Thoracic aorta (tissue), 2 donors: ENCODE measurements at regions not wholly inside any gene's neighbourhood (a gene's known extent, or its start where the extent isn't known, plus 50 kb on each side); places are given as distances from the start of the nearest gene placed in this dataset.

Source experiments
- ATAC-seq: fragments of 150-250 bp; one replicate; pipeline ENCODE4 v1.8.0; 2017; ENCODE audit warnings: low read depth; ENCODE audit not compliant: insufficient number of reproducible peaks, low FRiP score
- DNase-seq: peaks from one replicate; pipeline ENCODE4 v3.0.0-alpha.2; 2020; ENCODE audit warnings: low spot score
- H3K27ac ChIP-seq, 2 donors: fragments of 200-600 bp; sonication (generic); 1 replicate in 1 of 2; 2 replicates in 1 of 2; pipeline ENCODE4 v1.5.1; 2016; ENCODE audit warnings: mild to moderate bottlenecking in 2 of 2, moderate library complexity in 2 of 2
- H3K27me3 ChIP-seq: fragments of 200-600 bp; sonication (generic); replicated peaks from 2 replicates; pipeline ENCODE4 v1.6.0; 2016; ENCODE audit warnings: mild to moderate bottlenecking; ENCODE audit not compliant: insufficient read depth
- H3K36me3 ChIP-seq: fragments of 200-600 bp; sonication (generic); one replicate; pipeline ENCODE4 v1.5.1; 2016
- H3K4me1 ChIP-seq, 2 donors: fragments of 200-600 bp; sonication (generic); 1 replicate in 1 of 2; 2 replicates in 1 of 2; pipeline versions ENCODE4 v1.5.1 to v1.6.0; 2016; ENCODE audit warnings: low read depth in 2 of 2, mild to moderate bottlenecking in 1 of 2; ENCODE audit not compliant: control insufficient read depth in 1 of 2
- H3K4me3 ChIP-seq: fragments of 200-600 bp; sonication (generic); 2 replicates; pipeline ENCODE4 v1.5.1; 2016; ENCODE audit warnings: mild to moderate bottlenecking
- H3K9me3 ChIP-seq: fragments of 200-600 bp; sonication (generic); 2 replicates; pipeline ENCODE4 v1.5.1; 2016
- CTCF ChIP-seq: fragments of 200-600 bp; sonication (generic); IDR thresholded peaks from one replicate; pipeline ENCODE4 v1.5.1; 2019; ENCODE audit warnings: antibody characterized with exemption

DNA sequence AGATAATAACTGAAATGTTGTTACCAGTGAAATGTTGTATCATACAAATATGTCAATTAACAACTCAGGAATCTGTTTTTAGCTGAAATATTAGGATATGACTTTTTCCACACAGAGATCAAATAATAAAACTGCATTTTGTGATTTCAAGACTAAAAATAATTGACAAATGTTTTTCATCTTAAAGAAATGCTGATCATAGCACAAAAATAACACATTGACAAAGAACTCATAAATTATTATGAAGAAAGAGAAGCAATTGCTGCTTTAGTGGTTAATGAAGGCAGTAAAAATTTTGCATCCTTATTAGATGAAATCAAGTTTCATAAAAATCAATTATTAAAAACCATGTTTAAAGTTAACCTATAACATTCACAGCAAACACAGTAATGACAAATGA, 1417.3 kb downstream of the OLFM4 start:
- H3K36me3 ChIP-seq, result no peaks in the 10 kb centered on the region
- H3K9me3 ChIP-seq, result no peaks in the 10 kb centered on the region
- no peak overlapping the region for H3K4me3 ChIP-seq
- no peak for DNase-seq
- TF ChIP-seq CTCF, result no peak
- H3K4me1 ChIP-seq, result no peaks in the 10 kb centered on the region
- ATAC-seq, result no peak
- H3K27me3 ChIP-seq, result no peaks in the 10 kb centered on the region
- no peak overlapping the region for H3K27ac ChIP-seq

DNA sequence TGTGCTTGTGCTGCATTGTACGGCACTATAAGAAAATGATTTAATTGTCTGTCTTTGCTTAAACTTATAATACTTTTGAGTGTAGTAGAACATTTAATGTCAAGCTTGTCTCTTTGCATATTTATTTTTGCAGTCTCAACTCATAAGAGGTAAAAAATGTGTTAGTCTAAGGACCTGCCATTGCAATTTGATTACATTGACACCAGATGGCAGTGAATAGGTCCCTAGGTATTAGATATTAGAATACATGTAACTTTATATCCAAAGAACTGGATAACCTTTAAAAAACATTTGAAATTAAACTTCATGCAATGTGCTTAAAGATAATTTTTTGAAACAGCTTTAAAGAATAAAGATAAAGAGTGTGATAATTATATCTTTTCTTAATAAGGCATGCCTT, 1421.3 kb downstream of the OLFM4 start:
- Histone ChIP-seq H3K4me1 (no peaks in the 10 kb centered on the region), H3K27me3 (no peaks in the 10 kb centered on the region), H3K36me3 (no peaks in the 10 kb centered on the region), H3K4me3 (no peak overlapping the region), H3K9me3 (no peaks in the 10 kb centered on the region), H3K27ac (no peak overlapping the region)
- ATAC-seq, result no peak
- no peak for TF ChIP-seq CTCF
- no peak for DNase-seq

- H3K4me1 ChIP-seq, result no peaks in the 10 kb centered on the region
- H3K4me3 ChIP-seq, result no peak overlapping the region
- H3K9me3 ChIP-seq, result no peaks in the 10 kb centered on the region
- no peak overlapping the region for H3K27ac ChIP-seq
- H3K27me3 ChIP-seq, result no peaks in the 10 kb centered on the region
- H3K36me3 ChIP-seq, result no peaks in the 10 kb centered on the region
- DNase-seq, result no peak
- TF ChIP-seq CTCF, result no peak
- ATAC-seq, result no peak
Observed at GRCh38 chr13:54484166-54484565, 1455.6 kb downstream of the OLFM4 start.

- Histone ChIP-seq H3K27me3 (no peaks in the 10 kb centered on the region), H3K27ac (no peak overlapping the region), H3K9me3 (no peaks in the 10 kb centered on the region), H3K4me3 (no peak overlapping the region), H3K4me1 (no peaks in the 10 kb centered on the region), H3K36me3 (no peaks in the 10 kb centered on the region)
- ATAC-seq (no peak), DNase-seq (no peak)
- no peak for TF ChIP-seq CTCF
Observed at GRCh38 chr13:54486421-54487166, 1458.0 kb downstream of the OLFM4 start.

DNA sequence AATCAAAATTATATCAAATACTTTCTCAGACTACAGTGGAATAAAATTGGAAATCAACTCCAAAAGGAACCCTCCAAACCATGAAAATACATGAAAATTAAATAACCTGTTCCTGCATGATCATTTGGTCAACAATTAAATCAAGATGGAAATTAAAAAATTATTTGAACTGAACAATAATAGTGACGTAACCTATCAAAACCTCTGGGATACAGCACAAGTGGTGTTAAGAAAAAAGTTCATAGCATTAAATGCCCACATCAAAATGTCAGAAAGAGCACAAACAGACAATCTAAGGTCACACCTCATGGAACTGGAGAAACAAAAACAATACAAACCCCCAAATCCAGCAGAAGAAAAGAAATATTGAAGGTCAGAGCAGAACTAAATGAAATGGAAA, 1460.7 kb downstream of the OLFM4 start:
- Histone ChIP-seq H3K27ac (no peak overlapping the region), H3K36me3 (no peaks in the 10 kb centered on the region), H3K27me3 (no peaks in the 10 kb centered on the region), H3K9me3 (no peaks in the 10 kb centered on the region), H3K4me1 (no peaks in the 10 kb centered on the region), H3K4me3 (no peak overlapping the region)
- TF ChIP-seq CTCF, result no peak
- ATAC-seq (no peak), DNase-seq (no peak)
